ENCODE measurements at regions not wholly inside any gene's neighbourhood (a gene's known extent, or its start where the extent isn't known, plus 50 kb on each side); places are given as distances from the start of the nearest gene placed in this dataset.

- no peak for DNase-seq
Observed at GRCh38 chr11:86726770-86727504, 54.5 kb upstream of the ME3 start.

- no peak for DNase-seq
Observed at GRCh38 chr11:86726118-86726753, 53.8 kb upstream of the ME3 start.

GRCh38 chr11:86724137-86724536 is 51.7 kb upstream of the ME3 start:
- no peak for DNase-seq

- no peak for DNase-seq
Observed at GRCh38 chr11:86723281-86723680, 50.9 kb upstream of the ME3 start.

- no peak for DNase-seq
Observed at GRCh38 chr11:86722748-86723147, 50.3 kb upstream of the ME3 start.
